GM23248 (cell line): ENCODE measurements at regions not wholly inside any gene's neighbourhood (a gene's known extent, or its start where the extent isn't known, plus 50 kb on each side); places are given as distances from the start of the nearest gene placed in this dataset.
"Not testable (repeated sequence)": the region's sequence is repeated elsewhere in the genome, so short reads cannot be mapped to it uniquely, and the experiment has no call there.

Experiments used
- DNase-seq: peaks from one replicate; pipeline ENCODE4 v3.0.0-alpha.2; 2015
- H2AFZ ChIP-seq: fragments of 200-600 bp; sonication (generic); 2 replicates; pipeline ENCODE4 v1.6.1; 2016; ENCODE audit warnings: antibody characterized with exemption
- H3F3A ChIP-seq: fragments of 200-600 bp; sonication (generic); 2 replicates; pipeline ENCODE4 v1.6.1; 2016; ENCODE audit warnings: mild to moderate bottlenecking, antibody characterized with exemption, mixed run types; ENCODE audit not compliant: insufficient read depth
- H3K27ac ChIP-seq: fragments of 200-600 bp; sonication (generic); 2 replicates; pipeline ENCODE4 v1.5.1; 2016; ENCODE audit warnings: mild to moderate bottlenecking
- H3K27me3 ChIP-seq: fragments of 200-600 bp; sonication (generic); replicated peaks from 2 replicates; pipeline ENCODE4 v1.6.1; 2016; ENCODE audit warnings: mild to moderate bottlenecking; ENCODE audit not compliant: insufficient read depth
- H3K36me3 ChIP-seq: fragments of 200-600 bp; sonication (generic); 2 replicates; pipeline ENCODE4 v1.6.1; 2016; ENCODE audit warnings: low read depth, mild to moderate bottlenecking
- H3K4me1 ChIP-seq: fragments of 200-600 bp; sonication (generic); 2 replicates; pipeline ENCODE4 v1.6.1; 2016; ENCODE audit warnings: mild to moderate bottlenecking; ENCODE audit not compliant: insufficient read depth
- H3K4me2 ChIP-seq: fragments of 200-600 bp; sonication (generic); one replicate; pipeline ENCODE4 v1.6.1; 2016; ENCODE audit warnings: mild to moderate bottlenecking; ENCODE audit not compliant: unreplicated experiment
- H3K4me3 ChIP-seq: fragments of 200-600 bp; sonication (generic); 2 replicates; pipeline ENCODE4 v1.5.1; 2016; ENCODE audit warnings: mild to moderate bottlenecking
- H3K79me2 ChIP-seq: fragments of 200-600 bp; sonication (generic); 2 replicates; pipeline ENCODE4 v1.6.1; 2016; ENCODE audit warnings: mild to moderate bottlenecking; ENCODE audit not compliant: insufficient read depth
- H3K9ac ChIP-seq: fragments of 200-600 bp; sonication (generic); 2 replicates; pipeline ENCODE4 v1.6.1; 2016; ENCODE audit warnings: mild to moderate bottlenecking
- H3K9me2 ChIP-seq: fragments of 200-600 bp; sonication (generic); 2 replicates; pipeline ENCODE4 v1.6.1; 2016; ENCODE audit warnings: mixed run types, mild to moderate bottlenecking, moderate library complexity; ENCODE audit not compliant: insufficient read depth
- H3K9me3 ChIP-seq: fragments of 200-600 bp; sonication (generic); one replicate; pipeline ENCODE4 v1.6.1; 2017; ENCODE audit warnings: low read depth
- H4K20me1 ChIP-seq: fragments of 200-600 bp; sonication (generic); 2 replicates; pipeline ENCODE4 v1.6.0; 2016; ENCODE audit not compliant: insufficient read depth
- EZH2 ChIP-seq: fragments of 200-600 bp; sonication (generic); IDR thresholded peaks from 2 replicates; pipeline ENCODE4 v1.6.1; 2018; ENCODE audit warnings: antibody characterized with exemption, mild to moderate bottlenecking; ENCODE audit not compliant: insufficient read depth, poor library complexity, severe bottlenecking
- EZH2phosphoT487 ChIP-seq: fragments of 200-600 bp; sonication (generic); IDR thresholded peaks from 2 replicates; pipeline ENCODE4 v1.6.1; 2018; ENCODE audit warnings: antibody characterized with exemption, moderate library complexity, mild to moderate bottlenecking, low read depth; ENCODE audit not compliant: insufficient read depth
- WGBS, 2 experiments: methylation state at CpG; one replicate each; pipeline ENCODE4 v1.1.6; 2015 to 2017; ENCODE audit warnings: low lambda C conversion rate in 2 of 2, low coverage in 1 of 2; ENCODE audit errors: missing lambda C conversion rate in 2 of 2; 5-methylcytosine and 5-hydroxymethylcytosine counted together
- in situ Hi-C: fragments of 300-500 bp; cut with MboI; formaldehyde crosslinking; loops from 2 replicates; pipeline ENCODE4 v1.15.0; 2020

DNA sequence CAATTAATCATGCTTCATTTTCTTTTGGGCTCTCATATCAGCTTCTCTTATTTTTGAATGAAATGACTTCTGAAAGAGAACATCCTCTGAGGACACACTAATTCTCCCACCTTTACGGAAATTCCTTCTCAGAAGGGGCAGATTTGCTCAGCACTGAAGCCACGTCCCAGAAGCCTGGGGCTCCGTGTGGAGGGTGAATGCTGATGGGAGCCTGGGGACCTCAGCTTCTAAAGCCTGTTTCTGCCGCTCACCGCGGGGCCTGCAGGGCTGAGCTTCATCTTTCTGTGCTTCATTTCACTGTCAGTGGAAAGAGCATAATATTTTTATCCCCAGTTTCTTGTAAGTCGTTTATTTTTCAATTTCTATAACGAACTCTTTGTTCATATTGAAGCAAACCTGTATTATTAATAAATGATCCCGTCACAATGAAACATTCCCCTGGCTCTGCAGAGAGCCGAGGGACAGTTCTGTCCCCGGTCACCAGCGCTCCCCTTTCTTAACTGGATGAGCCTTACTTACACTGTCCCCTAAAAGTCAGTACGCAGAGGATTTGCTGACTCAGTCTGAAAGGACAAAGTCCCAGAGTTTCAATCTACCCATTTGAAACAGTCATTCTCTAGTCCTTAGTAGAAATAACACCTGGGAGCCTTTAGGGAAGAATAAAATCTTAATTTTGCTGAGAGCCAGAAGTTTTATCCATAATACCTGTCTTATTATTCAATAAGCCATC is 364.6 kb upstream of the FAT1 start:
- H3K27me3 ChIP-seq, result peaks cover 18% of the 10 kb centered on the region; the same call in 1 of the 2 replicates
- H3K9me2 ChIP-seq, result no peaks in the 10 kb centered on the region
- no peaks in the 10 kb centered on the region for H3F3A ChIP-seq
- H3K9ac ChIP-seq, result no peak overlapping the region
- H3K9me3 ChIP-seq, result no peaks in the 10 kb centered on the region
- no peaks in the 10 kb centered on the region for H3K79me2 ChIP-seq
- H3K4me1 ChIP-seq, result no peaks in the 10 kb centered on the region
- no peak overlapping the region for H3K4me3 ChIP-seq
- WGBS, 2 experiments, result 44 to 47% methylated on average over 13 of the region's 13 CpGs
- no peak overlapping the region for H2AFZ ChIP-seq
- in situ Hi-C loops, result no loop called here
- no peak overlapping the region for H3K4me2 ChIP-seq
- H3K36me3 ChIP-seq, result no peaks in the 10 kb centered on the region
- TF ChIP-seq EZH2 (no peak), EZH2phosphoT487 (no peak)
- H4K20me1 ChIP-seq, result no peaks in the 10 kb centered on the region
- H3K27ac ChIP-seq, result no peak overlapping the region
- no peak for DNase-seq

DNA sequence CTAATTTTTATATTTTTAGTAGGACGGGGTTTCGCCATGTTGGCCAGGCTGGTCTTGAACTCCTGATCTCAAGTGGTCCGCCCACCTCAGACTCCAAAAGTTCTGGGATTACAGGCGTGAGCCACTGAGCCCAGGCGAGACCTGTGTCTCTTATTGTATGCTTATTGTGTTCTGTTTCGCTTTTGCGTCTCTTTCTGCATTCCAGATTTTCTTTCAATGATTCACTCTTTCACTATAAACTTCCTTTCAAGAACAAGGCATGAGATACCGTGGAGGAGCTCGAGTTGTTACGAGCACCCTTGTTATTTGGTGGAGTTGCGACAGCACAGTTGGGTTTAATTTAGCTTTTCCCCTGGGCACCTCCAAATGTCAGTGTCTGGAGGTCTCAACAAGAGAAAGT is 366.7 kb upstream of the FAT1 start:
- no peak overlapping the region for H3K4me3 ChIP-seq
- H3K27me3 ChIP-seq, result peaks cover 12% of the 10 kb centered on the region
- no peaks in the 10 kb centered on the region for H3K36me3 ChIP-seq
- no peaks in the 10 kb centered on the region for H3K79me2 ChIP-seq
- H3K4me1 ChIP-seq, result no peaks in the 10 kb centered on the region
- no peaks in the 10 kb centered on the region for H3F3A ChIP-seq
- no peak overlapping the region for H3K9ac ChIP-seq
- H3K4me2 ChIP-seq, result no peak overlapping the region
- TF ChIP-seq EZH2phosphoT487, result no peak
- no peak overlapping the region for H2AFZ ChIP-seq
- no peak for DNase-seq
- no peak overlapping the region for H3K27ac ChIP-seq
- no peaks in the 10 kb centered on the region for H4K20me1 ChIP-seq
- 65 to 68% methylated on average over 11 of the region's 11 CpGs for WGBS, 2 experiments
- no peaks in the 10 kb centered on the region for H3K9me2 ChIP-seq
- H3K9me3 ChIP-seq, result no peaks in the 10 kb centered on the region
- in situ Hi-C loops, result no loop called here

DNA sequence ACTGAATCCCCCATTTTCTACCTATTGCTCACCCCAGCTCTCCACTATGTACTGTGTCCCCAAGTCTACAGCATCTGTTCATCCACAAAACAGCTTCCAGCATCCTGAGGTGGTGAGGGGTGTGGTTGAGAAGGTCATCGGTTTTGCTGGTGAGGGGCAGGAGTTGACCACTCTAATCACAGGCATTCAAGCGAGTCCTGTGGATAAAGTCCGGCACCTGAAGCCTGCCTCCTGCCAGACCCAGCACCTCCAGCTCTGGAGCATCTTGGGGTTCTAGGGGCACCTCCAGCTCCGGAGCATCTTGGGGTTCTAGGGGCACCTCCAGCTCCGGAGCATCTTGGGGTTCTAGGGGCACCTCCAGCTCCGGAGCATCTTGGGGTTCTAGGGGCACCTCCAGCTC is 367.2 kb upstream of the FAT1 start:
- in situ Hi-C loops, H3K4me1 ChIP-seq, H3K9me3 ChIP-seq, H3F3A ChIP-seq, H3K36me3 ChIP-seq, H3K4me3 ChIP-seq, H4K20me1 ChIP-seq, H3K27ac ChIP-seq, H3K27me3 ChIP-seq, H3K79me2 ChIP-seq, DNase-seq, H3K9me2 ChIP-seq, H3K9ac ChIP-seq, H2AFZ ChIP-seq, H3K4me2 ChIP-seq: not testable (repeated sequence)
- 72 to 79% methylated on average over 3 to 4 of the region's 6 CpGs for WGBS, 2 experiments

DNA sequence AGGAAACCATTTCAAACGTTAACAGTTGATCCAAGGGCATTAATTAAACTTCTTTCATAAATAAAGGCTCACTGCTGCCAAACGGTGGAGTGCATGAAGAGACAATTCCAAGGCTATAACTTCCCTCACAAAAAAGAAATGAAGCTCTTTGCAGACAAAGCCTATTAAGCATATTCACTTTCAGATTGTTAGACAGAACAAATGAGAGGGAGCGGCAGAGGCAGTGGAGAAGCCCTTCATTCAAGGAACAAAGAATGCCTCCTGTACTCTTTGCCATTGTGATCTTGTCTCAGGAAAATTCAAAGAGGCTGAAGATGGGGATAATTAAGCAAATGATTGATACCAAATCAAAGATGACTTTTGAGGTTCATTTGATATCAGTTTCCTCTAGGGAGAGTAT is 370.5 kb upstream of the FAT1 start:
- Histone ChIP-seq H3K4me1 (no peaks in the 10 kb centered on the region), H3K79me2 (no peaks in the 10 kb centered on the region), H3K27ac (no peak overlapping the region), H3F3A (no peaks in the 10 kb centered on the region), H4K20me1 (no peaks in the 10 kb centered on the region), H3K9me3 (no peaks in the 10 kb centered on the region), H3K4me2 (no peak overlapping the region), H3K4me3 (no peak overlapping the region), H3K9ac (no peak overlapping the region), H2AFZ (no peak overlapping the region), H3K9me2 (no peaks in the 10 kb centered on the region), H3K27me3 (no peaks in the 10 kb centered on the region; the same call in 1 of the 2 replicates), H3K36me3 (no peaks in the 10 kb centered on the region)
- 0 to 3% methylated on average over 3 of the region's 3 CpGs for WGBS, 2 experiments
- in situ Hi-C loops, result no loop called here
- TF ChIP-seq EZH2 (no peak), EZH2phosphoT487 (no peak)
- no peak for DNase-seq

DNA sequence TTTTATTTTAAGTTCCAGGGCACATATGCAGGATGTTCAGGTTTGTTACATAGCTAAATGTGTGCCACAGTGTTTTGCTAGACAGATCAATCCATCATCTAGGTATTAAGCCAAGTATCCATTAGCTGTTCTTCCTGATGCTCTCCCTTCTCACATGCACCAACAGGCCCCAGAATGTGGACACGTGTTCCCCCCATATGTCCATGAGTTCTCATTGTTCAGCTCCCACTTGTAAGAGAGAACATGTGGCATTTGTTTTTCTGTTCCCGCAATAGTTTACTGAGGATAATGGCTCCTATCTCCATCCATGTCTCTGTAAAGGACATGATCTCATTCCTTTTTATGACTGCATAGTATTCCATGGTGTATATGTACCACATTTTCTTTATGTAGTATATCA is 374.8 kb upstream of the FAT1 start:
- Histone ChIP-seq H3K36me3 (no peaks in the 10 kb centered on the region), H3K27ac (no peak overlapping the region), H3K9me3 (no peaks in the 10 kb centered on the region), H3K79me2 (no peaks in the 10 kb centered on the region), H3K27me3 (peaks cover 5% of the 10 kb centered on the region; the same call in 1 of the 2 replicates), H2AFZ (no peak overlapping the region), H3K9me2 (no peaks in the 10 kb centered on the region), H3K4me3 (no peak overlapping the region), H3K4me2 (no peak overlapping the region), H4K20me1 (no peaks in the 10 kb centered on the region), H3K4me1 (no peaks in the 10 kb centered on the region), H3K9ac (no peak overlapping the region), H3F3A (no peaks in the 10 kb centered on the region)
- no peak for DNase-seq
- TF ChIP-seq EZH2, result no peak
- no peak for TF ChIP-seq EZH2phosphoT487
- 7 to 8% methylated on average over 2 of the region's 2 CpGs for WGBS, 2 experiments
- in situ Hi-C loops, result no loop called here
